ELF-1 (cell line): ENCODE measurements at regions not wholly inside any gene's neighbourhood (a gene's known extent, or its start where the extent isn't known, plus 50 kb on each side); places are given as distances from the start of the nearest gene placed in this dataset.

ENCODE experiments used
- DNase-seq: peaks from one replicate; pipeline ENCODE4 v3.0.0-alpha.2; 2016; ENCODE audit warnings: low read depth, low spot score

- DNase-seq = no peak
Observed at GRCh38 chr5:34533582-34534522, 122.3 kb upstream of the RAI14 start.

- DNase-seq = no peak
Observed at GRCh38 chr5:34534523-34535103, 121.5 kb upstream of the RAI14 start.

- no peak for DNase-seq
Observed at GRCh38 chr5:34535433-34535832, 120.7 kb upstream of the RAI14 start.

GRCh38 chr5:34535944-34536623 lies 120.0 kb upstream of the RAI14 start:
- no peak for DNase-seq

GRCh38 chr5:34536699-34537098 lies 119.4 kb upstream of the RAI14 start:
- DNase-seq = no peak

- no peak for DNase-seq
Observed at GRCh38 chr5:34538026-34538672, 118.0 kb upstream of the RAI14 start.

GRCh38 chr5:34539183-34539582 lies 116.9 kb upstream of the RAI14 start:
- no peak for DNase-seq

GRCh38 chr5:34541067-34541466 lies 115.1 kb upstream of the RAI14 start:
- DNase-seq = no peak

GRCh38 chr5:34542818-34543217 lies 113.3 kb upstream of the RAI14 start:
- DNase-seq = no peak

GRCh38 chr5:34543687-34544086 lies 112.4 kb upstream of the RAI14 start:
- DNase-seq = no peak

- no peak for DNase-seq
Observed at GRCh38 chr5:34544403-34544802, 111.7 kb upstream of the RAI14 start.

GRCh38 chr5:34545164-34545563 lies 111.0 kb upstream of the RAI14 start:
- no peak for DNase-seq

GRCh38 chr5:34545626-34546025 lies 110.5 kb upstream of the RAI14 start:
- DNase-seq = no peak

- DNase-seq = no peak
Observed at GRCh38 chr5:34547300-34548085, 108.6 kb upstream of the RAI14 start.

GRCh38 chr5:34548086-34548403 lies 108.1 kb upstream of the RAI14 start:
- no peak for DNase-seq

- no peak for DNase-seq
Observed at GRCh38 chr5:34550247-34550646, 105.9 kb upstream of the RAI14 start.

- no peak for DNase-seq
Observed at GRCh38 chr5:34550964-34551363, 105.2 kb upstream of the RAI14 start.

GRCh38 chr5:34551911-34552433 lies 104.2 kb upstream of the RAI14 start:
- DNase-seq = no peak

GRCh38 chr5:34552686-34553085 lies 103.4 kb upstream of the RAI14 start:
- no peak for DNase-seq

- no peak for DNase-seq
Observed at GRCh38 chr5:34553581-34553980, 102.5 kb upstream of the RAI14 start.

GRCh38 chr5:34554641-34555040 lies 101.5 kb upstream of the RAI14 start:
- DNase-seq = no peak
